Breast epithelium (tissue), 3 donors: ENCODE measurements at regions not wholly inside any gene's neighbourhood (a gene's known extent, or its start where the extent isn't known, plus 50 kb on each side); places are given as distances from the start of the nearest gene placed in this dataset.

Experiments
- POLR2A ChIP-seq: fragments of 450-650 bp; IDR thresholded peaks from one replicate; pipeline ENCODE4 v1.6.1; 2016; ENCODE audit warnings: antibody characterized with exemption, mild to moderate bottlenecking, moderate library complexity
- TF ChIP-seq, protein P1 (sequence below), 3 donors: fragments of 450-650 bp; IDR thresholded peaks; one replicate each; pipeline ENCODE4 v1.5.1; 2016 to 2017; ENCODE audit warnings: antibody characterized with exemption in 3 of 3, mild to moderate bottlenecking in 3 of 3, moderate library complexity in 3 of 3

DNA sequence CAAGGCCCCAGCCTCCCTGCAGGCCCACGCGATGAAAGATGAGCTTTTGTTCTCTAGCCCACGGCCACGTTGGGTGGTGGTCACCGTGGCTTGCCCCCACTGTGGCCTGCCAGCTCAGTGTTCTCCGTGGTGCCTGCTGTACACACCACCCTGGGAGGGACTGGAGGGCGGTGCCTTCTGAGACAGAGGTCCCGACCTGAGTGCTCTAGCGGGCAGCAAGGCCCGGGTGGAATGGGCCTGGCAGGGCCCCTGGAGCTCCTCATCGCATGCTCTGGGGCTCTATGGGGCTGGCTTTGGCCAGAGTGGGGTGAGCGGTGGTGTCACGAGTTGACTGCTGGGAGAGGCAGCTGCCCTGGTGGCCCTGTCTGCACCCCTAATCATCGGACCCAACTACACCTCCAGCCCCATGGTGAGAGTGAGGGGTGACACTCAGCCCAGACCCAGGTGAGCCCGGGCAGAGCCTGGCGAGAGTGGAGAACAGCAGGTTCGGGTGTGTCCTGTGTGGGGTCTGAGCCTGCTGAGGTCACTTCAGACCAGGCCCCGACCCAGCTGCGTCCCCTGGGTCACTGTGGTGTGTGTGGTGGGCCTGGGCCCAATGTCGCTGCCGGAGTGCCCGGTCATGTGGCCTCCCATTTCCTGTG, 541.9 kb downstream of the TBC1D22A start:
- TF ChIP-seq, protein P1, sequence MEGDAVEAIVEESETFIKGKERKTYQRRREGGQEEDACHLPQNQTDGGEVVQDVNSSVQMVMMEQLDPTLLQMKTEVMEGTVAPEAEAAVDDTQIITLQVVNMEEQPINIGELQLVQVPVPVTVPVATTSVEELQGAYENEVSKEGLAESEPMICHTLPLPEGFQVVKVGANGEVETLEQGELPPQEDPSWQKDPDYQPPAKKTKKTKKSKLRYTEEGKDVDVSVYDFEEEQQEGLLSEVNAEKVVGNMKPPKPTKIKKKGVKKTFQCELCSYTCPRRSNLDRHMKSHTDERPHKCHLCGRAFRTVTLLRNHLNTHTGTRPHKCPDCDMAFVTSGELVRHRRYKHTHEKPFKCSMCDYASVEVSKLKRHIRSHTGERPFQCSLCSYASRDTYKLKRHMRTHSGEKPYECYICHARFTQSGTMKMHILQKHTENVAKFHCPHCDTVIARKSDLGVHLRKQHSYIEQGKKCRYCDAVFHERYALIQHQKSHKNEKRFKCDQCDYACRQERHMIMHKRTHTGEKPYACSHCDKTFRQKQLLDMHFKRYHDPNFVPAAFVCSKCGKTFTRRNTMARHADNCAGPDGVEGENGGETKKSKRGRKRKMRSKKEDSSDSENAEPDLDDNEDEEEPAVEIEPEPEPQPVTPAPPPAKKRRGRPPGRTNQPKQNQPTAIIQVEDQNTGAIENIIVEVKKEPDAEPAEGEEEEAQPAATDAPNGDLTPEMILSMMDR (IDR thresholded peaks at IDR 0.05): no peak
- no peak for TF ChIP-seq POLR2A
